K562 (cell line): ENCODE measurements at regions not wholly inside any gene's neighbourhood (a gene's known extent, or its start where the extent isn't known, plus 50 kb on each side); places are given as distances from the start of the nearest gene placed in this dataset.

Experiments
- JUN ChIP-seq, 2 experiments: sonication (generic) in 1 of 2; formaldehyde crosslinking in 1 of 2; IDR thresholded peaks; 2 replicates each; pipeline versions ENCODE4 v1.6.1 to v1.8.0; 2012 to 2022; ENCODE audit warnings: borderline replicate concordance in 2 of 2, mild to moderate bottlenecking in 2 of 2, improper control_type of control experiment in 1 of 2, low read depth in 1 of 2, low read length in 1 of 2, missing genetic modification reagents in 1 of 2
- TF ChIP-seq, protein P1 (sequence below): fragments of 250-450 bp; sonication (Bioruptor Pico); IDR thresholded peaks from 2 replicates; pipeline ENCODE4 v1.8.0; 2021; ENCODE audit warnings: moderate library complexity, mild to moderate bottlenecking, inconsistent platforms
- TF ChIP-seq, protein P2 (sequence below): sonication (generic); formaldehyde crosslinking; IDR thresholded peaks from 2 replicates; pipeline ENCODE4 v1.9.0; 2022; ENCODE audit warnings: mild to moderate bottlenecking, missing genetic modification reagents

DNA sequence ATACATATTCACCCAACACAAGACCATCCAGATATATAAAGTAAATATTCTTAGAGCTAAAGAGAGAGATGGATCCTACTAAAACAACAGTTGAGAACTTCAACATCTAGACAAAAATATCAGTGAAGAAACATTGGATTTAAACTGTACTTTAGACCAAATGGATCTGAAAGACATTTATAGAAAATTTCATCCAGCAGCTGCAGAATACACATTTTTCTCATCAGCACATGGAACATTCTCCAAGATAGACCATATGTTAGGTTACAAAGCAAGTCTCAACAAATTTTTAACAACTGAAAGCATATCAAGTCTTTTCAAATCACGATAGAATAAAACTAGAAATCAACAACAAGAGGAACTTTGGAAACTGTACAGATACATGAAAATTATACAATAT lies 369.0 kb upstream of the CCDC54 start:
- TF ChIP-seq, protein P1, sequence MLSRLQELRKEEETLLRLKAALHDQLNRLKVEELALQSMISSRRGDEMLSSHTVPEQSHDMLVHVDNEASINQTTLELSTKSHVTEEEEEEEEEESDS (CRISPR knock-in tag) = no peak
- TF ChIP-seq, protein P2, sequence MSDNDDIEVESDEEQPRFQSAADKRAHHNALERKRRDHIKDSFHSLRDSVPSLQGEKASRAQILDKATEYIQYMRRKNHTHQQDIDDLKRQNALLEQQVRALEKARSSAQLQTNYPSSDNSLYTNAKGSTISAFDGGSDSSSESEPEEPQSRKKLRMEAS = no peak
- TF ChIP-seq JUN (IDR thresholded peaks at IDR 0.05; ENCODE audit: borderline replicate concordance, low read depth, low read length) (no peak), JUN (CRISPR knock-in tag; IDR thresholded peaks at IDR 0.05; ENCODE audit: borderline replicate concordance) (no peak)
